GM12874 (cell line): ENCODE measurements at regions not wholly inside any gene's neighbourhood (a gene's known extent, or its start where the extent isn't known, plus 50 kb on each side); places are given as distances from the start of the nearest gene placed in this dataset.

Source experiments
- TF ChIP-seq, protein P1 (sequence below): IDR thresholded peaks from 2 replicates; pipeline ENCODE4 v1.5.1; 2011; ENCODE audit warnings: low read depth, mild to moderate bottlenecking, control low read depth, low read length, moderate library complexity; ENCODE audit not compliant: insufficient read depth

DNA sequence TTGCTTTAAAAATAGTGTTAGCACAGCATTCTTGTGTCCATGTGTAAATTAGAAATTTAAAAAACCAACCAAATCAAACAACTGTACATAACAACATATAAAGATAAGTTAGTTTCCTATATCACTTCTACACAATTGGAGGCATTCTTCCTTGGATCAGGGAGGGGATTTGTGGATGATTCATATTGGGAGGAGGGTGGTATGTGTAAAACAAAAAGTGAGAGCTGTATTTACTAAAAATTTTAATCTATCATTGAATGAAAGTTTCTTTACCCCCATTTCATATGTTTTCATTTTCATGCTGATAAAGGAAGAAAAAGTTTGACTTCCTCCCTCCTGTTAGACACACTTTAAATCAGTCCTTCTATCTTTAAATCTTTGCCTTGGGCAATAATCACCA lies 325.0 kb downstream of the SATB1 start:
- TF ChIP-seq, protein P1, sequence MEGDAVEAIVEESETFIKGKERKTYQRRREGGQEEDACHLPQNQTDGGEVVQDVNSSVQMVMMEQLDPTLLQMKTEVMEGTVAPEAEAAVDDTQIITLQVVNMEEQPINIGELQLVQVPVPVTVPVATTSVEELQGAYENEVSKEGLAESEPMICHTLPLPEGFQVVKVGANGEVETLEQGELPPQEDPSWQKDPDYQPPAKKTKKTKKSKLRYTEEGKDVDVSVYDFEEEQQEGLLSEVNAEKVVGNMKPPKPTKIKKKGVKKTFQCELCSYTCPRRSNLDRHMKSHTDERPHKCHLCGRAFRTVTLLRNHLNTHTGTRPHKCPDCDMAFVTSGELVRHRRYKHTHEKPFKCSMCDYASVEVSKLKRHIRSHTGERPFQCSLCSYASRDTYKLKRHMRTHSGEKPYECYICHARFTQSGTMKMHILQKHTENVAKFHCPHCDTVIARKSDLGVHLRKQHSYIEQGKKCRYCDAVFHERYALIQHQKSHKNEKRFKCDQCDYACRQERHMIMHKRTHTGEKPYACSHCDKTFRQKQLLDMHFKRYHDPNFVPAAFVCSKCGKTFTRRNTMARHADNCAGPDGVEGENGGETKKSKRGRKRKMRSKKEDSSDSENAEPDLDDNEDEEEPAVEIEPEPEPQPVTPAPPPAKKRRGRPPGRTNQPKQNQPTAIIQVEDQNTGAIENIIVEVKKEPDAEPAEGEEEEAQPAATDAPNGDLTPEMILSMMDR: no peak

GRCh38 chr3:18099611-18100010 lies 325.5 kb downstream of the SATB1 start:
- TF ChIP-seq, protein P1: no peak

GRCh38 chr3:18098960-18099587 lies 326.1 kb downstream of the SATB1 start:
- TF ChIP-seq, protein P1: no peak

DNA sequence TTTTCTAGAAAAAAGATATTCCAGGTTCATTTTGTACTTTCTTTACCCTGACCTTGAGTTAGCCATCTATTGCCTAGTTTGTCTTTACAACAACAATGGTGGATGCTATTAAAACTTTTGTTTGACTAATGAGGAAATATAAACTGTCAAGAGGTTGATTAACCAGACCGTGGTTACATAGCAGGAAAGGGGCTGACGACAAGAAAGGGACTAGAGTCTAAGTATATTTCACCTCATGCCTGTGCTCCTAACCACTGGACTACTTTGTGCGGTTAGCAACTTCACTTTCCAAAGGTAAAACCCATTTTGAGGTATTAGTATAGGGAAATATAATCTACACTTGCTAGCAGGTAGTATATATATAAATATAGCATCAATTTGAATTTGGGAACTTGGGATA lies 327.1 kb downstream of the SATB1 start:
- TF ChIP-seq, protein P1: no peak

- TF ChIP-seq, protein P1: no peak
These were observed 327.7 kb downstream of the SATB1 start for GRCh38 chr3:18097473-18097872.

DNA sequence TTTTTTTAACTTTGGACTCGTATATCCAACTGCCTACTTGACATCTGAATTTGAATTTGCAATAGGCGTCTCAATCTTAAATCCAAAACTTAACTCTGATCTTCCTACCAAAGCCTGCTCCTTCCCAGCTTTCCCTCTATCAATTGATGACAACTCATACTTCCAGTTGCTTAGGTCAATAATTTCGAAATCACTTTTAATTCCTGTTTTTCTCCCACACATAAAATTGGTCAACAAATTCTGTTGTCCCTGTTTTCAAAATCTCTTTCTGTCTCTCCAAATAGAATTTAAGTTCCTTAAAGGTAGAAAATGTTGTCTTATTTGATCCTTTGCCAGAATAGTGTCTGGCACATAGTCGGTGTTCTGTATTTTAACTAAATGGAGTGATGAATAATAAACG lies 332.4 kb downstream of the SATB1 start:
- TF ChIP-seq, protein P1: no peak

- TF ChIP-seq, protein P1: no peak
These were observed 334.8 kb downstream of the SATB1 start for GRCh38 chr3:18090377-18090776.
